GM10248 (cell line): ENCODE measurements at regions not wholly inside any gene's neighbourhood (a gene's known extent, or its start where the extent isn't known, plus 50 kb on each side); places are given as distances from the start of the nearest gene placed in this dataset.
A peak's percentile ranks its signal among the peaks of the same experiment; 100 is the strongest.

Experiments
- CTCF ChIA-PET: fragments of 300-600 bp; sonication (Branson Sonifier 250); formaldehyde crosslinking; extraction: SDS; loops from one replicate; lab custom pipeline; 2021; ENCODE audit warnings: antibody characterized with exemption; lab: Yijun Ruan, JAX
- POLR2A ChIA-PET: fragments of 350-650 bp; sonication (Branson Sonifier 250); formaldehyde crosslinking; extraction: SDS; loops from one replicate; lab custom pipeline; 2020; ENCODE audit warnings: antibody characterized with exemption; lab: Yijun Ruan, JAX
- DNase-seq: peaks from one replicate; pipeline ENCODE4 v3.0.0; 2012; ENCODE audit errors: extremely low spot score
- CTCF ChIP-seq: IDR thresholded peaks from 2 replicates; pipeline ENCODE4 v1.5.1; 2012; ENCODE audit warnings: mild to moderate bottlenecking, low read depth; ENCODE audit errors: extremely low read depth, missing control alignments, control extremely low read depth

- ChIA-PET POLR2A (no interaction called here), CTCF (interaction anchor here (0.7 to 2.8 kb wide), 8 partner anchors 8 to 267 kb away, joined by 3 to 14 read pairs (median 4); no protein-coding TSS in a partner anchor)
- no peak for TF ChIP-seq CTCF
- DNase-seq: no peak
These were observed 91.7 kb upstream of the MBNL1 start for GRCh38 chr3:152176998-152177397.

- no peak for TF ChIP-seq CTCF
- ChIA-PET CTCF (interaction anchor here (0.7 to 2.8 kb wide), 12 partner anchors 8 to 266 kb away, joined by 3 to 14 read pairs (median 4); no protein-coding TSS in a partner anchor), POLR2A (no interaction called here)
- no peak for DNase-seq
These were observed 91.0 kb upstream of the MBNL1 start for GRCh38 chr3:152177757-152178156.

- CTCF ChIA-PET: interaction anchor here (0.6 to 3.6 kb wide), 30 partner anchors 10 to 340 kb away, joined by 3 to 42 read pairs (median 4); partner anchors contain the start of gene MBNL1
- peak; percentile 45 for TF ChIP-seq CTCF
- DNase-seq: peak; percentile 23
- POLR2A ChIA-PET: no interaction called here
These were observed 85.3 kb upstream of the MBNL1 start for GRCh38 chr3:152183473-152183872.

- TF ChIP-seq CTCF: no peak
- DNase-seq: no peak
- ChIA-PET POLR2A (interaction anchor here (0.6 kb wide), 1 partner anchor 57 kb away, joined by 3 read pairs; no protein-coding TSS in a partner anchor), CTCF (interaction anchor here (0.7 to 3.6 kb wide), 14 partner anchors 9 to 288 kb away, joined by 3 to 42 read pairs (median 4); no protein-coding TSS in a partner anchor)
These were observed 83.6 kb upstream of the MBNL1 start for GRCh38 chr3:152184971-152185686.

- ChIA-PET CTCF (interaction anchor here (1.1 to 3.6 kb wide), 8 partner anchors 10 to 287 kb away, joined by 3 to 42 read pairs (median 6); no protein-coding TSS in a partner anchor), POLR2A (interaction anchor here (0.6 kb wide), 1 partner anchor 57 kb away, joined by 3 read pairs; no protein-coding TSS in a partner anchor)
These were observed 82.7 kb upstream of the MBNL1 start for GRCh38 chr3:152185891-152186630.

More at GRCh38 chr3:152185891-152186630, 82.7 kb upstream of the MBNL1 start:
- no peak for TF ChIP-seq CTCF
- no peak for DNase-seq
